ENCODE measurements at regions not wholly inside any gene's neighbourhood (a gene's known extent, or its start where the extent isn't known, plus 50 kb on each side); places are given as distances from the start of the nearest gene placed in this dataset.

DNA sequence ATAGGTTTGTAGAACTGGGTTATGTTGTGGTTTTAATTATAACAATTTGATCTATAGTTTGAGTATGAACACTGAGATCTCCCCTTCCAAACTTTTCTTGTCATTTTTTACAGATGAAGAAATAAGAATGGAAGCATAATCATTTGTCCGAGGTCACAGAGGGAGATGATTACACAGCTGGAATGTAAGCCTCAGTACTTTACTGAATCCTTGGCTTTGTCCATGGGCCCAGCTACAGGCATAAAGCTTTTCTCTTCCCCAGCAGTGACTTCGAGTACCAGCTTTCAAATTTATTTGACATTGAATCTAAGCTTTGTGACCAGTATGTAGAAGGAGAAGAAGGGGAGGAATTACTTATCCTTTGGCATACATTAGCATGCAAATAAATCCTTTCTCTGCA is 80.9 kb upstream of the DCBLD2 start:
- Histone ChIP-seq H3F3A (ENCODE audit: insufficient read depth) (no peaks in the 10 kb centered on the region), H3K27ac (ENCODE audit: low read depth, low read length) (no peak overlapping the region), H4K20me1 (ENCODE audit: low read depth, low read length) (no peaks in the 10 kb centered on the region), H3K4me3 (ENCODE audit: insufficient read depth, low read length, poor library complexity, severe bottlenecking) (no peak overlapping the region), H3K27me3 (ENCODE audit: low read length) (no peaks in the 10 kb centered on the region), H3K9me3 (ENCODE audit: insufficient read depth, low read length) (no peaks in the 10 kb centered on the region), H2AFZ (ENCODE audit: low read depth, low read length, severe bottlenecking) (no peak overlapping the region), H3K4me2 (ENCODE audit: low read depth, low read length, poor library complexity, severe bottlenecking) (no peak overlapping the region), H3K9me2 (replicated peaks; ENCODE audit: insufficient read depth, low read length) (no peaks in the 10 kb centered on the region), H3K36me3 (ENCODE audit: low read length) (no peaks in the 10 kb centered on the region), H3K9ac (ENCODE audit: low read length) (no peak overlapping the region), H3K79me2 (ENCODE audit: insufficient read depth, low read length) (no peaks in the 10 kb centered on the region)
- TF ChIP-seq EZH2phosphoT487 (conservative IDR thresholded peaks at IDR 0.05; ENCODE audit: low read length): no peak
- TF ChIP-seq, protein P1, sequence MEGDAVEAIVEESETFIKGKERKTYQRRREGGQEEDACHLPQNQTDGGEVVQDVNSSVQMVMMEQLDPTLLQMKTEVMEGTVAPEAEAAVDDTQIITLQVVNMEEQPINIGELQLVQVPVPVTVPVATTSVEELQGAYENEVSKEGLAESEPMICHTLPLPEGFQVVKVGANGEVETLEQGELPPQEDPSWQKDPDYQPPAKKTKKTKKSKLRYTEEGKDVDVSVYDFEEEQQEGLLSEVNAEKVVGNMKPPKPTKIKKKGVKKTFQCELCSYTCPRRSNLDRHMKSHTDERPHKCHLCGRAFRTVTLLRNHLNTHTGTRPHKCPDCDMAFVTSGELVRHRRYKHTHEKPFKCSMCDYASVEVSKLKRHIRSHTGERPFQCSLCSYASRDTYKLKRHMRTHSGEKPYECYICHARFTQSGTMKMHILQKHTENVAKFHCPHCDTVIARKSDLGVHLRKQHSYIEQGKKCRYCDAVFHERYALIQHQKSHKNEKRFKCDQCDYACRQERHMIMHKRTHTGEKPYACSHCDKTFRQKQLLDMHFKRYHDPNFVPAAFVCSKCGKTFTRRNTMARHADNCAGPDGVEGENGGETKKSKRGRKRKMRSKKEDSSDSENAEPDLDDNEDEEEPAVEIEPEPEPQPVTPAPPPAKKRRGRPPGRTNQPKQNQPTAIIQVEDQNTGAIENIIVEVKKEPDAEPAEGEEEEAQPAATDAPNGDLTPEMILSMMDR (IDR thresholded peaks at IDR 0.05; ENCODE audit: insufficient read depth, low read length, poor library complexity, severe bottlenecking): no peak

DNA sequence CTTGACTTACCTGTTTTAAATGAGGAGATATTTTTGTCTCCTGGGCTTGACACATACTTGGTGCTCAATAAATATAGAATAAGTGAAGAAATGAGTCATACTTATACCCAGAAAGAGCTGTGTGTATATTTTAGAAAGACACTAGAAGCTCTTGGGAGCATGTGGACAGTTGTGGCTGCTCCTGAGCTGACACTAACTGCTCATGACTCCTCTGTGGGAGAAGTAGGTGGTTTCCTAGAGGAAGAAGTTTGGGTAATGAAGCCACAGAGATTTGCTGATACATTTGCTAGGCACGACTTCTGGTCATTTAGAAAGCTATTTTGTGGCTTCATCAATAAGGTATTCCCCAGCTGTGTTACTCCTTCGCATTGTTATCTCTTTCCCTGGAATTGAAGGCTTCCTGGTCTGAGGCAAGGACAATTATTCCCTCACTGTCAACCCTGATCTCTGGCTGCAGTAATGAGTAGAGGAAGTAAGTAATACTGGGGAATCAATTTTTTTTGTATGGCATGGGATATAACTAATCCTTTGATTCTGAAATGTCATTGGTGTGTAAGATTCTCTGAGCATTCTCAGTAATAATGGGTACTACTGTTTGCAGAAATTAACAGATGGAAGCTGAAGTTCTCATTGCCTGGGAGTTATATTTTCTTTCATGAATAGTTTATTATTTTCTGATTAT is 79.6 kb upstream of the DCBLD2 start:
- no peaks in the 10 kb centered on the region for H3K27me3 ChIP-seq (ENCODE audit: low read length)
- H3K27ac ChIP-seq (ENCODE audit: low read depth, low read length): no peak overlapping the region
- H3K9ac ChIP-seq (ENCODE audit: low read length): no peak overlapping the region
- H3K4me2 ChIP-seq (ENCODE audit: low read depth, low read length, poor library complexity, severe bottlenecking): no peak overlapping the region
- H3K79me2 ChIP-seq (ENCODE audit: insufficient read depth, low read length): no peaks in the 10 kb centered on the region
- H3K4me3 ChIP-seq (ENCODE audit: insufficient read depth, low read length, poor library complexity, severe bottlenecking): no peak overlapping the region
- H3K9me3 ChIP-seq (ENCODE audit: insufficient read depth, low read length): no peaks in the 10 kb centered on the region
- H3K9me2 ChIP-seq (replicated peaks; ENCODE audit: insufficient read depth, low read length): no peaks in the 10 kb centered on the region
- H3F3A ChIP-seq (ENCODE audit: insufficient read depth): no peaks in the 10 kb centered on the region
- TF ChIP-seq EZH2phosphoT487 (conservative IDR thresholded peaks at IDR 0.05; ENCODE audit: low read length): no peak
- TF ChIP-seq, protein P1 (IDR thresholded peaks at IDR 0.05; ENCODE audit: insufficient read depth, low read length, poor library complexity, severe bottlenecking): no peak
- H4K20me1 ChIP-seq (ENCODE audit: low read depth, low read length): no peaks in the 10 kb centered on the region
- H3K36me3 ChIP-seq (ENCODE audit: low read length): no peaks in the 10 kb centered on the region
- H2AFZ ChIP-seq (ENCODE audit: low read depth, low read length, severe bottlenecking): no peak overlapping the region

DNA sequence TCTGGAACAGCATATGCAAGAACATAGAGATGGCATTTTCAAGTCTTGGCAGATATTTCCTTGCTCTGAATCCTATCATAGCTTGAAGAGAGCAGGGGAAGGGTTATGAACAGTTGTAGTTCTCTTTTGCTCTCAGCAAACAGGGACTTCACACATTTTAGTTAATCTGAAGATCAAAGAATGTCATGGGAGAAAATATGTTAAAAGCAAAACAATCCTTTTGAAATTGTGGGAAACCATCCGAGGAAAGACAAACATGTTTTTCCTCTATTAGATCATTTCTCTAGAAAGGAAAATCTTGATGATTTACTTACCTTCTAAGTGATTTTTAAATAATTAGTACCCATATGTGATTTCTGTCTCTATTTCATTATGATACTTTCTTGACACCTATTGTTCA is 77.8 kb upstream of the DCBLD2 start:
- Histone ChIP-seq H4K20me1 (ENCODE audit: low read depth, low read length) (no peaks in the 10 kb centered on the region), H3K9me2 (replicated peaks; ENCODE audit: insufficient read depth, low read length) (no peaks in the 10 kb centered on the region), H2AFZ (ENCODE audit: low read depth, low read length, severe bottlenecking) (no peak overlapping the region), H3K9me3 (ENCODE audit: insufficient read depth, low read length) (no peaks in the 10 kb centered on the region), H3K9ac (ENCODE audit: low read length) (no peak overlapping the region), H3K4me3 (ENCODE audit: insufficient read depth, low read length, poor library complexity, severe bottlenecking) (no peak overlapping the region), H3K27ac (ENCODE audit: low read depth, low read length) (no peak overlapping the region), H3K36me3 (ENCODE audit: low read length) (no peaks in the 10 kb centered on the region), H3K27me3 (ENCODE audit: low read length) (no peaks in the 10 kb centered on the region), H3K79me2 (ENCODE audit: insufficient read depth, low read length) (no peaks in the 10 kb centered on the region), H3K4me2 (ENCODE audit: low read depth, low read length, poor library complexity, severe bottlenecking) (no peak overlapping the region), H3F3A (ENCODE audit: insufficient read depth) (no peaks in the 10 kb centered on the region)
- TF ChIP-seq, protein P1 (IDR thresholded peaks at IDR 0.05; ENCODE audit: insufficient read depth, low read length, poor library complexity, severe bottlenecking): no peak
- TF ChIP-seq EZH2phosphoT487 (conservative IDR thresholded peaks at IDR 0.05; ENCODE audit: low read length): no peak

All from SU-DHL-6 (cell line).